WTC11 (cell line): ENCODE measurements at regions not wholly inside any gene's neighbourhood (a gene's known extent, or its start where the extent isn't known, plus 50 kb on each side); places are given as distances from the start of the nearest gene placed in this dataset.

Experiments
- ATAC-seq: fragments of 200-7000 bp; cut with Tn5 transposase; 2 replicates; pipeline ENCODE4 v1.10.0; 2021; ENCODE audit warnings: mild to moderate bottlenecking, moderate library complexity
- CTCF ChIA-PET: fragments of 300-600 bp; sonication (Branson Sonifier 250); formaldehyde crosslinking; loops from one replicate; lab custom pipeline; 2021; ENCODE audit warnings: antibody characterized with exemption; lab: Charles Lee
- POLR2A ChIA-PET: fragments of 350-600 bp; sonication (Branson Sonifier 250); formaldehyde crosslinking; loops from one replicate; lab custom pipeline; 2021; ENCODE audit warnings: antibody characterized with exemption; lab: Charles Lee
- DNase-seq: peaks from one replicate; pipeline ENCODE4 v3.0.0; 2021; ENCODE audit warnings: low spot score
- H3K27ac Mint-ChIP-seq: 2 replicates; pipeline ENCODE4 v1.8.0; 2021; ENCODE audit warnings: mixed read lengths
- H3K27me3 Mint-ChIP-seq: 2 replicates; pipeline ENCODE4 v1.8.0; 2021; ENCODE audit warnings: low read depth, mild to moderate bottlenecking, moderate library complexity, mixed read lengths
- H3K36me3 Mint-ChIP-seq: 2 replicates; pipeline ENCODE4 v1.8.0; 2021; ENCODE audit warnings: mixed read lengths
- H3K4me1 Mint-ChIP-seq: 2 replicates; pipeline ENCODE4 v1.8.0; 2022; ENCODE audit warnings: mixed read lengths
- H3K4me3 Mint-ChIP-seq: 2 replicates; pipeline ENCODE4 v1.8.0; 2021; ENCODE audit warnings: mild to moderate bottlenecking, moderate library complexity, mixed read lengths
- H3K9me3 Mint-ChIP-seq: 2 replicates; pipeline ENCODE4 v1.8.0; 2021; ENCODE audit warnings: mixed read lengths
- CTCF ChIP-seq: fragments of 200-600 bp; IDR thresholded peaks from 2 replicates; pipeline ENCODE4 v1.8.0; 2022; ENCODE audit warnings: antibody characterized with exemption
- E2F1 ChIP-seq: sonication (generic); formaldehyde crosslinking; IDR thresholded peaks from 2 replicates; pipeline ENCODE4 v1.8.0; 2022; ENCODE audit warnings: mild to moderate bottlenecking, missing genetic modification reagents
- ETV6 ChIP-seq: sonication (generic); formaldehyde crosslinking; IDR thresholded peaks from 2 replicates; pipeline ENCODE4 v1.8.1; 2022; ENCODE audit warnings: mild to moderate bottlenecking, missing genetic modification reagents
- GTF2I ChIP-seq: fragments of 250-450 bp; sonication (Bioruptor Pico); conservative IDR thresholded peaks from 2 replicates; pipeline ENCODE4 v1.4.0; 2021; ENCODE audit warnings: mild to moderate bottlenecking
- HMGA2 ChIP-seq: fragments of 250-450 bp; sonication (Bioruptor Pico); IDR thresholded peaks from 2 replicates; pipeline ENCODE4 v1.4.0; 2021; ENCODE audit warnings: mild to moderate bottlenecking, moderate library complexity
- JAZF1 ChIP-seq: fragments of 250-450 bp; sonication (Bioruptor Pico); IDR thresholded peaks from 2 replicates; pipeline ENCODE4 v1.9.0; 2021; ENCODE audit warnings: moderate library complexity, mild to moderate bottlenecking, inconsistent platforms
- JUN ChIP-seq: sonication (generic); formaldehyde crosslinking; IDR thresholded peaks from 2 replicates; pipeline ENCODE4 v1.8.0; 2023; ENCODE audit warnings: mild to moderate bottlenecking, missing genetic modification reagents
- KAT7 ChIP-seq: sonication (generic); formaldehyde crosslinking; IDR thresholded peaks from 2 replicates; pipeline ENCODE4 v1.8.1; 2023; ENCODE audit warnings: missing genetic modification reagents, mild to moderate bottlenecking, borderline replicate concordance
- NFYB ChIP-seq: sonication (generic); formaldehyde crosslinking; conservative IDR thresholded peaks from 2 replicates; pipeline ENCODE4 v1.8.0; 2022; ENCODE audit warnings: low read depth, missing genetic modification reagents
- NR2C2 ChIP-seq: sonication (generic); formaldehyde crosslinking; IDR thresholded peaks from 2 replicates; pipeline ENCODE4 v1.8.0; 2022; ENCODE audit warnings: mild to moderate bottlenecking, missing genetic modification reagents
- OVOL2 ChIP-seq: fragments of 250-450 bp; sonication (Bioruptor Pico); IDR thresholded peaks from 2 replicates; pipeline ENCODE4 v1.9.0; 2021; ENCODE audit warnings: mild to moderate bottlenecking, borderline replicate concordance
- RORB ChIP-seq: fragments of 250-450 bp; sonication (Bioruptor Pico); IDR thresholded peaks from 2 replicates; pipeline ENCODE4 v1.9.0; 2021; ENCODE audit warnings: mild to moderate bottlenecking
- ZNF232 ChIP-seq: sonication (generic); formaldehyde crosslinking; IDR thresholded peaks from 2 replicates; pipeline ENCODE4 v1.8.0; 2022; ENCODE audit warnings: mild to moderate bottlenecking, missing genetic modification reagents
- ZNF263 ChIP-seq: sonication (generic); formaldehyde crosslinking; IDR thresholded peaks from 2 replicates; pipeline ENCODE4 v1.8.1; 2022; ENCODE audit warnings: low read depth, mild to moderate bottlenecking, moderate library complexity, missing genetic modification reagents
- ZNF396 ChIP-seq: fragments of 250-450 bp; sonication (Bioruptor Pico); IDR thresholded peaks from 2 replicates; pipeline ENCODE4 v1.8.0; 2021; ENCODE audit warnings: mild to moderate bottlenecking, moderate library complexity, borderline replicate concordance
- ZNF671 ChIP-seq: fragments of 250-450 bp; sonication (Bioruptor Pico); IDR thresholded peaks from 2 replicates; pipeline ENCODE4 v1.8.0; 2021; ENCODE audit warnings: mild to moderate bottlenecking
- ZSCAN18 ChIP-seq: fragments of 250-450 bp; sonication (Bioruptor Pico); IDR thresholded peaks from 2 replicates; pipeline ENCODE4 v2.1.2; 2022; ENCODE audit warnings: mild to moderate bottlenecking, moderate library complexity
- TF ChIP-seq, protein P1 (sequence below): sonication (generic); formaldehyde crosslinking; IDR thresholded peaks from 2 replicates; pipeline ENCODE4 v1.8.1; 2023; ENCODE audit warnings: mild to moderate bottlenecking, missing genetic modification reagents
- TF ChIP-seq, protein P2 (sequence below): fragments of 250-450 bp; sonication (Bioruptor Pico); IDR thresholded peaks from 2 replicates; pipeline ENCODE4 v1.9.0; 2021; ENCODE audit warnings: mild to moderate bottlenecking, borderline replicate concordance
- TF ChIP-seq, protein P3 (sequence below): sonication (generic); formaldehyde crosslinking; IDR thresholded peaks from 2 replicates; pipeline ENCODE4 v1.8.0; 2022; ENCODE audit warnings: mild to moderate bottlenecking, missing genetic modification reagents

DNA sequence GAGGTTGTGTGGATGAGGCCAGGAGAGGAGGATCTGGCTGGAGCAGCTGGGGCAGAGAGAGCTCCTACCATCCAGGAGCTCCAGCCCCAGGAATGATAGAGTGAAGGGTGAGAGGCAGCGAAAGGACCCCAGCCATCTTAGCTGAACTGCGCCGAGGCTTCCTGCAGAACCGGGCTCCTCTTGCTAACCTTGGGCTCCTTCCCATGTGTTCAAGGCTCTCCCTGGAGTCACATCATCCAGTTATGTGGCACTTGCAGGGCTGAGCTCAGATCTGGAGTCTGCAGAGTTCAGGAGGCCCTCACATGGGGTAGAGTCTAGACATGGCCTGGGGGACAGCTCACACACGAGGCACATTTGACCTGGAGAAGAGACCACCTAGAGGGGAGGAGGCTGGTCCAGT lies 225.0 kb upstream of the ZNF32 start:
- CTCF ChIA-PET: interaction anchor here (0.7 to 2.1 kb wide), 2 partner anchors 12 to 184 kb away, joined by 3 to 6 read pairs; no protein-coding TSS in a partner anchor
- H3K9me3 Mint-ChIP-seq: no peaks in the 10 kb centered on the region
- no peak for TF ChIP-seq NFYB
- TF ChIP-seq, protein P1, sequence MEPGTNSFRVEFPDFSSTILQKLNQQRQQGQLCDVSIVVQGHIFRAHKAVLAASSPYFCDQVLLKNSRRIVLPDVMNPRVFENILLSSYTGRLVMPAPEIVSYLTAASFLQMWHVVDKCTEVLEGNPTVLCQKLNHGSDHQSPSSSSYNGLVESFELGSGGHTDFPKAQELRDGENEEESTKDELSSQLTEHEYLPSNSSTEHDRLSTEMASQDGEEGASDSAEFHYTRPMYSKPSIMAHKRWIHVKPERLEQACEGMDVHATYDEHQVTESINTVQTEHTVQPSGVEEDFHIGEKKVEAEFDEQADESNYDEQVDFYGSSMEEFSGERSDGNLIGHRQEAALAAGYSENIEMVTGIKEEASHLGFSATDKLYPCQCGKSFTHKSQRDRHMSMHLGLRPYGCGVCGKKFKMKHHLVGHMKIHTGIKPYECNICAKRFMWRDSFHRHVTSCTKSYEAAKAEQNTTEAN: no peak
- TF ChIP-seq GTF2I: no peak
- TF ChIP-seq, protein P2, sequence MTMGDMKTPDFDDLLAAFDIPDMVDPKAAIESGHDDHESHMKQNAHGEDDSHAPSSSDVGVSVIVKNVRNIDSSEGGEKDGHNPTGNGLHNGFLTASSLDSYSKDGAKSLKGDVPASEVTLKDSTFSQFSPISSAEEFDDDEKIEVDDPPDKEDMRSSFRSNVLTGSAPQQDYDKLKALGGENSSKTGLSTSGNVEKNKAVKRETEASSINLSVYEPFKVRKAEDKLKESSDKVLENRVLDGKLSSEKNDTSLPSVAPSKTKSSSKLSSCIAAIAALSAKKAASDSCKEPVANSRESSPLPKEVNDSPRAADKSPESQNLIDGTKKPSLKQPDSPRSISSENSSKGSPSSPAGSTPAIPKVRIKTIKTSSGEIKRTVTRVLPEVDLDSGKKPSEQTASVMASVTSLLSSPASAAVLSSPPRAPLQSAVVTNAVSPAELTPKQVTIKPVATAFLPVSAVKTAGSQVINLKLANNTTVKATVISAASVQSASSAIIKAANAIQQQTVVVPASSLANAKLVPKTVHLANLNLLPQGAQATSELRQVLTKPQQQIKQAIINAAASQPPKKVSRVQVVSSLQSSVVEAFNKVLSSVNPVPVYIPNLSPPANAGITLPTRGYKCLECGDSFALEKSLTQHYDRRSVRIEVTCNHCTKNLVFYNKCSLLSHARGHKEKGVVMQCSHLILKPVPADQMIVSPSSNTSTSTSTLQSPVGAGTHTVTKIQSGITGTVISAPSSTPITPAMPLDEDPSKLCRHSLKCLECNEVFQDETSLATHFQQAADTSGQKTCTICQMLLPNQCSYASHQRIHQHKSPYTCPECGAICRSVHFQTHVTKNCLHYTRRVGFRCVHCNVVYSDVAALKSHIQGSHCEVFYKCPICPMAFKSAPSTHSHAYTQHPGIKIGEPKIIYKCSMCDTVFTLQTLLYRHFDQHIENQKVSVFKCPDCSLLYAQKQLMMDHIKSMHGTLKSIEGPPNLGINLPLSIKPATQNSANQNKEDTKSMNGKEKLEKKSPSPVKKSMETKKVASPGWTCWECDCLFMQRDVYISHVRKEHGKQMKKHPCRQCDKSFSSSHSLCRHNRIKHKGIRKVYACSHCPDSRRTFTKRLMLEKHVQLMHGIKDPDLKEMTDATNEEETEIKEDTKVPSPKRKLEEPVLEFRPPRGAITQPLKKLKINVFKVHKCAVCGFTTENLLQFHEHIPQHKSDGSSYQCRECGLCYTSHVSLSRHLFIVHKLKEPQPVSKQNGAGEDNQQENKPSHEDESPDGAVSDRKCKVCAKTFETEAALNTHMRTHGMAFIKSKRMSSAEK (CRISPR knock-in tag): no peak
- no peak for TF ChIP-seq ZSCAN18 (CRISPR knock-in tag)
- TF ChIP-seq ZNF263: no peak
- TF ChIP-seq HMGA2 (CRISPR knock-in tag): no peak
- no peak for TF ChIP-seq CTCF
- TF ChIP-seq JAZF1 (CRISPR knock-in tag): no peak
- no peak for TF ChIP-seq ETV6 (CRISPR knock-in tag)
- TF ChIP-seq, protein P3, sequence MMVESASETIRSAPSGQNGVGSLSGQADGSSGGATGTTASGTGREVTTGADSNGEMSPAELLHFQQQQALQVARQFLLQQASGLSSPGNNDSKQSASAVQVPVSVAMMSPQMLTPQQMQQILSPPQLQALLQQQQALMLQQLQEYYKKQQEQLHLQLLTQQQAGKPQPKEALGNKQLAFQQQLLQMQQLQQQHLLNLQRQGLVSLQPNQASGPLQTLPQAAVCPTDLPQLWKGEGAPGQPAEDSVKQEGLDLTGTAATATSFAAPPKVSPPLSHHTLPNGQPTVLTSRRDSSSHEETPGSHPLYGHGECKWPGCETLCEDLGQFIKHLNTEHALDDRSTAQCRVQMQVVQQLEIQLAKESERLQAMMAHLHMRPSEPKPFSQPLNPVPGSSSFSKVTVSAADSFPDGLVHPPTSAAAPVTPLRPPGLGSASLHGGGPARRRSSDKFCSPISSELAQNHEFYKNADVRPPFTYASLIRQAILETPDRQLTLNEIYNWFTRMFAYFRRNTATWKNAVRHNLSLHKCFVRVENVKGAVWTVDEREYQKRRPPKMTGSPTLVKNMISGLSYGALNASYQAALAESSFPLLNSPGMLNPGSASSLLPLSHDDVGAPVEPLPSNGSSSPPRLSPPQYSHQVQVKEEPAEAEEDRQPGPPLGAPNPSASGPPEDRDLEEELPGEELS: no peak
- no peak for TF ChIP-seq ZNF232 (CRISPR knock-in tag)
- no peak for TF ChIP-seq NR2C2 (CRISPR knock-in tag)
- TF ChIP-seq RORB (CRISPR knock-in tag): no peak
- TF ChIP-seq OVOL2 (CRISPR knock-in tag): no peak
- no peak overlapping the region for H3K4me3 Mint-ChIP-seq
- H3K4me1 Mint-ChIP-seq: peaks cover 3% of the 10 kb centered on the region; the same call in 1 of the 2 replicates
- H3K27me3 Mint-ChIP-seq: no peaks in the 10 kb centered on the region
- H3K27ac Mint-ChIP-seq: no peak overlapping the region
- POLR2A ChIA-PET: no interaction called here
- no peaks in the 10 kb centered on the region for H3K36me3 Mint-ChIP-seq
- DNase-seq: no peak
- ATAC-seq: no peak

GRCh38 chr10:43872644-43873043 lies 224.0 kb upstream of the ZNF32 start:
- H3K4me1 Mint-ChIP-seq: peaks cover 5% of the 10 kb centered on the region; the same call in 1 of the 2 replicates
- H3K27me3 Mint-ChIP-seq: no peaks in the 10 kb centered on the region
- CTCF ChIA-PET: no interaction called here
- no peak overlapping the region for H3K27ac Mint-ChIP-seq
- H3K36me3 Mint-ChIP-seq: no peaks in the 10 kb centered on the region
- POLR2A ChIA-PET: no interaction called here
- H3K4me3 Mint-ChIP-seq: no peak overlapping the region
- TF ChIP-seq ZNF396 (CRISPR knock-in tag) (no peak), JUN (CRISPR knock-in tag) (no peak), ZNF671 (CRISPR knock-in tag) (no peak), E2F1 (no peak), KAT7 (CRISPR knock-in tag) (no peak)
- no peak for ATAC-seq
- H3K9me3 Mint-ChIP-seq: no peaks in the 10 kb centered on the region
- DNase-seq: no peak
